ENCODE measurements at regions not wholly inside any gene's neighbourhood (a gene's known extent, or its start where the extent isn't known, plus 50 kb on each side); places are given as distances from the start of the nearest gene placed in this dataset.
A peak's percentile ranks its signal among the peaks of the same experiment; 100 is the strongest.

GRCh38 chr4:149264093-149264733 is 551.4 kb downstream of the IQCM start:
- Mint-ChIP-seq H3K4me1 (ENCODE audit: low read depth) (no peaks in the 10 kb centered on the region), H3K9me3 (no peaks in the 10 kb centered on the region), H3K27ac (no peak overlapping the region), H3K36me3 (no peaks in the 10 kb centered on the region), H3K4me3 (no peak overlapping the region), H3K27me3 (no peaks in the 10 kb centered on the region)
- DNase-seq: peak; percentile 12
- ChIA-PET POLR2A (no interaction called here), CTCF (interaction anchor here (1.0 to 1.4 kb wide), 2 partner anchors 9 to 1397 kb away, joined by 3 to 4 read pairs; no protein-coding TSS in a partner anchor)
- intact Hi-C loops (cut with micrococcal nuclease): no loop called here

- intact Hi-C loops (cut with micrococcal nuclease): no loop called here
- Mint-ChIP-seq H3K4me3 (no peak overlapping the region), H3K4me1 (ENCODE audit: low read depth) (no peaks in the 10 kb centered on the region), H3K27me3 (no peaks in the 10 kb centered on the region), H3K9me3 (peaks cover 2% of the 10 kb centered on the region), H3K36me3 (no peaks in the 10 kb centered on the region), H3K27ac (no peak overlapping the region)
- ChIA-PET CTCF (no interaction called here), POLR2A (no interaction called here)
- no peak for DNase-seq
These were observed 567.4 kb downstream of the IQCM start for GRCh38 chr4:149248191-149248764.

GRCh38 chr4:149247164-149247563 is 568.5 kb downstream of the IQCM start:
- Mint-ChIP-seq H3K4me1 (ENCODE audit: low read depth) (no peaks in the 10 kb centered on the region), H3K36me3 (no peaks in the 10 kb centered on the region), H3K27me3 (no peaks in the 10 kb centered on the region), H3K9me3 (peaks cover 2% of the 10 kb centered on the region), H3K4me3 (no peak overlapping the region), H3K27ac (no peak overlapping the region)
- CTCF ChIA-PET: no interaction called here
- POLR2A ChIA-PET: no interaction called here
- DNase-seq: no peak
- intact Hi-C loops (cut with micrococcal nuclease): no loop called here

- POLR2A ChIA-PET: no interaction called here
- no peaks in the 10 kb centered on the region for H3K4me1 Mint-ChIP-seq (ENCODE audit: low read depth)
- no peak for DNase-seq
- no peaks in the 10 kb centered on the region for H3K36me3 Mint-ChIP-seq
- H3K27me3 Mint-ChIP-seq: no peaks in the 10 kb centered on the region
- peaks cover 2% of the 10 kb centered on the region for H3K9me3 Mint-ChIP-seq
- intact Hi-C loops (cut with micrococcal nuclease): no loop called here
- no peak overlapping the region for H3K27ac Mint-ChIP-seq
- H3K4me3 Mint-ChIP-seq: no peak overlapping the region
- CTCF ChIA-PET: no interaction called here
These were observed 570.3 kb downstream of the IQCM start for GRCh38 chr4:149245333-149245732.

GRCh38 chr4:149238097-149238496 is 577.5 kb downstream of the IQCM start:
- Mint-ChIP-seq H3K27me3 (no peaks in the 10 kb centered on the region), H3K4me1 (ENCODE audit: low read depth) (no peaks in the 10 kb centered on the region)
- POLR2A ChIA-PET: no interaction called here

GRCh38 chr4:149234798-149235197 is 580.8 kb downstream of the IQCM start:
- no peak overlapping the region for H3K4me3 Mint-ChIP-seq
- no peaks in the 10 kb centered on the region for H3K36me3 Mint-ChIP-seq
- H3K9me3 Mint-ChIP-seq: peaks cover 2% of the 10 kb centered on the region
- no peak for DNase-seq
- ChIA-PET POLR2A (no interaction called here), CTCF (no interaction called here)
- H3K4me1 Mint-ChIP-seq (ENCODE audit: low read depth): no peaks in the 10 kb centered on the region
- intact Hi-C loops (cut with micrococcal nuclease): no loop called here
- H3K27me3 Mint-ChIP-seq: no peaks in the 10 kb centered on the region
- H3K27ac Mint-ChIP-seq: no peak overlapping the region

More at GRCh38 chr4:149238097-149238496, 577.5 kb downstream of the IQCM start:
- H3K9me3 Mint-ChIP-seq: peaks cover 2% of the 10 kb centered on the region
- CTCF ChIA-PET: no interaction called here
- H3K4me3 Mint-ChIP-seq: no peak overlapping the region
- no peak overlapping the region for H3K27ac Mint-ChIP-seq
- no peak for DNase-seq
- H3K36me3 Mint-ChIP-seq: no peaks in the 10 kb centered on the region
- intact Hi-C loops (cut with micrococcal nuclease): no loop called here

- POLR2A ChIA-PET: no interaction called here
- Mint-ChIP-seq H3K36me3 (no peaks in the 10 kb centered on the region), H3K4me3 (no peak overlapping the region), H3K9me3 (peaks cover 36% of the 10 kb centered on the region), H3K27me3 (no peaks in the 10 kb centered on the region), H3K4me1 (ENCODE audit: low read depth) (no peaks in the 10 kb centered on the region), H3K27ac (no peak overlapping the region)
- intact Hi-C loops (cut with micrococcal nuclease): no loop called here
- CTCF ChIA-PET: interaction anchor here (0.7 kb wide), 1 partner anchor 328 kb away, joined by 4 read pairs; no protein-coding TSS in a partner anchor
- DNase-seq: no peak
These were observed 592.0 kb downstream of the IQCM start for GRCh38 chr4:149223659-149224058.

- no peak overlapping the region for H3K4me3 Mint-ChIP-seq
- CTCF ChIA-PET: no interaction called here
- no peaks in the 10 kb centered on the region for H3K4me1 Mint-ChIP-seq (ENCODE audit: low read depth)
- no peak overlapping the region for H3K27ac Mint-ChIP-seq
- no peaks in the 10 kb centered on the region for H3K36me3 Mint-ChIP-seq
- no peaks in the 10 kb centered on the region for H3K27me3 Mint-ChIP-seq
- POLR2A ChIA-PET: no interaction called here
- no peak for DNase-seq
- peaks cover 37% of the 10 kb centered on the region for H3K9me3 Mint-ChIP-seq
- intact Hi-C loops (cut with micrococcal nuclease): no loop called here
These were observed 597.0 kb downstream of the IQCM start for GRCh38 chr4:149218672-149219071.

GRCh38 chr4:149214301-149214700 is 601.3 kb downstream of the IQCM start:
- Mint-ChIP-seq H3K27me3 (no peaks in the 10 kb centered on the region), H3K36me3 (no peaks in the 10 kb centered on the region), H3K4me3 (no peak overlapping the region), H3K27ac (no peak overlapping the region), H3K4me1 (ENCODE audit: low read depth) (no peaks in the 10 kb centered on the region), H3K9me3 (peaks cover 7% of the 10 kb centered on the region)
- CTCF ChIA-PET: no interaction called here
- POLR2A ChIA-PET: no interaction called here
- intact Hi-C loops (cut with micrococcal nuclease): no loop called here
- no peak for DNase-seq

- ChIA-PET CTCF (no interaction called here), POLR2A (no interaction called here)
- H3K4me1 Mint-ChIP-seq (ENCODE audit: low read depth): no peaks in the 10 kb centered on the region
- H3K27ac Mint-ChIP-seq: no peak overlapping the region
- no peaks in the 10 kb centered on the region for H3K27me3 Mint-ChIP-seq
- H3K36me3 Mint-ChIP-seq: no peaks in the 10 kb centered on the region
- no peak overlapping the region for H3K4me3 Mint-ChIP-seq
- intact Hi-C loops (cut with micrococcal nuclease): no loop called here
- DNase-seq: no peak
- H3K9me3 Mint-ChIP-seq: no peaks in the 10 kb centered on the region
These were observed 603.8 kb downstream of the IQCM start for GRCh38 chr4:149211876-149212275.

GRCh38 chr4:149203256-149204001 is 612.2 kb downstream of the IQCM start:
- Mint-ChIP-seq H3K36me3 (no peaks in the 10 kb centered on the region), H3K9me3 (no peaks in the 10 kb centered on the region), H3K27ac (no peak overlapping the region), H3K4me1 (ENCODE audit: low read depth) (no peaks in the 10 kb centered on the region), H3K4me3 (no peak overlapping the region), H3K27me3 (no peaks in the 10 kb centered on the region)
- no peak for DNase-seq
- POLR2A ChIA-PET: no interaction called here
- intact Hi-C loops (cut with micrococcal nuclease): no loop called here
- CTCF ChIA-PET: no interaction called here

- H3K4me1 Mint-ChIP-seq (ENCODE audit: low read depth): no peaks in the 10 kb centered on the region
- H3K9me3 Mint-ChIP-seq: no peaks in the 10 kb centered on the region
- ChIA-PET POLR2A (no interaction called here), CTCF (no interaction called here)
- no peaks in the 10 kb centered on the region for H3K36me3 Mint-ChIP-seq
- intact Hi-C loops (cut with micrococcal nuclease): no loop called here
- H3K27me3 Mint-ChIP-seq: no peaks in the 10 kb centered on the region
- no peak overlapping the region for H3K4me3 Mint-ChIP-seq
- no peak overlapping the region for H3K27ac Mint-ChIP-seq
- DNase-seq: no peak
These were observed 613.5 kb downstream of the IQCM start for GRCh38 chr4:149202117-149202516.

- no peak for DNase-seq
- no peaks in the 10 kb centered on the region for H3K9me3 Mint-ChIP-seq
- intact Hi-C loops (cut with micrococcal nuclease): no loop called here
- no peak overlapping the region for H3K4me3 Mint-ChIP-seq
- no peak overlapping the region for H3K27ac Mint-ChIP-seq
- no peaks in the 10 kb centered on the region for H3K4me1 Mint-ChIP-seq (ENCODE audit: low read depth)
- ChIA-PET POLR2A (no interaction called here), CTCF (no interaction called here)
- no peaks in the 10 kb centered on the region for H3K36me3 Mint-ChIP-seq
- no peaks in the 10 kb centered on the region for H3K27me3 Mint-ChIP-seq
These were observed 616.0 kb downstream of the IQCM start for GRCh38 chr4:149199594-149199993.

Data from activated CD4-positive, alpha-beta memory T cell treated with anti-CD3 and anti-CD28 coated beads for 36 hours (primary cell).